ENCODE measurements at regions not wholly inside any gene's neighbourhood (a gene's known extent, or its start where the extent isn't known, plus 50 kb on each side); places are given as distances from the start of the nearest gene placed in this dataset.
"Not testable (repeated sequence)": the region's sequence is repeated elsewhere in the genome, so short reads cannot be mapped to it uniquely, and the experiment has no call there.

DNA sequence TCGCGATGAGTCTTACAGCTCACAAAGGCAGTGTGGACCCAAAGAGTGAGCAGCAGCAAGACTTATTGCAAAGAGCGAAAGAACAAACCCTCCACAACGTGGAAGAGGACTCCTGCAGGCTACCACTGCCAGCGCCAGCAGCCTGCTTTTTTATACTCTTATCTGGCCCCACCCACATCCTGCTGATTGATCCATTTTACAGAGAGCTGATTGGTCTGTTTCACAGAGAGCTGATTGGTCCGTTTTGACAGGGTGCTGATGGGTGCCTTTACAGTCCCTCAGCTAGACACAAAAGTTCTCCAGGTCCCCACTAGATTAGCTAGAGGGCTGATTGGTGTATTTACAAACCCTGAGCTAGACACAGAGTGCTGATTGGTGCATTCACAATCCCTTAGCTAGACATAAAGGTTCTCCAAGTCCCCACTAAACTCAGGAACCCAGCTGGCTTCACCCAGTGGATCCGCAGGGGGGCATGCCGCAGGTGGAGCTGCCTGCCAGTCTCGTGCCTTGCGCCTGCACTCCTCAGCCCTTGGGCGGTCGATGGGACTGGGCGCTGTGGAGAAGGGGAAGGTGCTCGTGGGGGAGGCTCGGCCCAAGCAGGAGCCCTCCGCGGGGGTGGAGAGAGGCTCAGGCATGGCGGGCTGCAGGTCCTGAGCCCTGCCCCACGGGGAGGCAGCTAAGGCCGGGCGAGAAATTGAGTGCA lies 75.7 kb downstream of the QDPR start:
- H3K27me3 ChIP-seq (ENCODE audit: control insufficient read depth in 1 of 2, insufficient read depth in 2 of 2, low read length in 2 of 2); H3K27ac ChIP-seq (ENCODE audit: low read depth, low read length); H3K4me3 ChIP-seq (ENCODE audit: low read depth in 1 of 2, low read length in 2 of 2); H3K4me1 ChIP-seq (ENCODE audit: insufficient read depth, low read length); H3K9me3 ChIP-seq (ENCODE audit: low read length); H3K9ac ChIP-seq (ENCODE audit: low read length); H3K36me3 ChIP-seq (ENCODE audit: insufficient read depth, low read length): not testable (repeated sequence)

DNA sequence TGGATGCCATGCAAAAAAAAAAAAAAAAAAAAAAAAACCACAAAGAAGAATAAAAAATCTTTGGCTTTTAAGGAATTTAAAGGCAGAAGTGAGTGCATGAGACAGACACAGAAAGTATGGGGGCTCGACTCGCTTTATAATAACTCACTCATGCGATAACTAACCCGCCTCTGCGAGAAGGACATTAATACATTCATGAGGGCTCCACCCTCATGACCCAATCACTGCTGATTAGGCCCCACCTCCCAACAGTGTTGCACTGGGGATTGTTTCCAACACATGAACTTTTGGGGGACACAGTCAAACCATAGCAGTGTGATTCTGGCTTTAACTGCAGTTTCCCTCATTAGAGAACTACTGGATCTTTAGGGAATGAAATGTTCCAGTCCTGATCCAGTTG lies 78.1 kb downstream of the QDPR start:
- no peaks in the 10 kb centered on the region for H3K4me1 ChIP-seq (ENCODE audit: insufficient read depth, low read length)
- no peaks in the 10 kb centered on the region for H3K27me3 ChIP-seq (ENCODE audit: control insufficient read depth in 1 of 2, insufficient read depth in 2 of 2, low read length in 2 of 2)
- no peak overlapping the region for H3K27ac ChIP-seq (ENCODE audit: low read depth, low read length)
- H3K36me3 ChIP-seq (ENCODE audit: insufficient read depth, low read length): no peaks in the 10 kb centered on the region
- H3K9ac ChIP-seq (ENCODE audit: low read length): no peak overlapping the region
- H3K4me3 ChIP-seq (ENCODE audit: low read depth in 1 of 2, low read length in 2 of 2): no peak overlapping the region
- H3K9me3 ChIP-seq (ENCODE audit: low read length): no peaks in the 10 kb centered on the region

DNA sequence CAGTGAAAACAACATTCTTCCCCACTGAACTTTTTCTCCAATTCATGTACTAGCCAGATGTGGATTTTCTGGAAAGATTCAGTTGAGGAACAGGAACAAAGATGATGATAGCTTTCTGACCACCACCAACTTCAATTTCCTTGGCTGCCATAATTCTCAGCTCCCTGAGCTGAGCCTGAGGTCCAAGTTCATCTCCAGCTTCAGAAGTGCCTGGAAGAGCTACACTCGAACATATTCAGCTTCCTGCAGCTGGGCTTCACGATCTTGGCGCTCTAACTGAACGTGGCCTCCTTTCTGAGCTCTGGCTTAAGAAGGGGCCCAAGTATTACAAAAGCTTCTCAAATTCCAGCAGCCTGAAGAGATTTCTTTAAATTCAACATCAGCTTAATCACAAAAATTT lies 83.9 kb downstream of the QDPR start:
- no peaks in the 10 kb centered on the region for H3K36me3 ChIP-seq (ENCODE audit: insufficient read depth, low read length)
- no peaks in the 10 kb centered on the region for H3K4me1 ChIP-seq (ENCODE audit: insufficient read depth, low read length)
- no peak overlapping the region for H3K4me3 ChIP-seq (ENCODE audit: low read depth in 1 of 2, low read length in 2 of 2)

DNA sequence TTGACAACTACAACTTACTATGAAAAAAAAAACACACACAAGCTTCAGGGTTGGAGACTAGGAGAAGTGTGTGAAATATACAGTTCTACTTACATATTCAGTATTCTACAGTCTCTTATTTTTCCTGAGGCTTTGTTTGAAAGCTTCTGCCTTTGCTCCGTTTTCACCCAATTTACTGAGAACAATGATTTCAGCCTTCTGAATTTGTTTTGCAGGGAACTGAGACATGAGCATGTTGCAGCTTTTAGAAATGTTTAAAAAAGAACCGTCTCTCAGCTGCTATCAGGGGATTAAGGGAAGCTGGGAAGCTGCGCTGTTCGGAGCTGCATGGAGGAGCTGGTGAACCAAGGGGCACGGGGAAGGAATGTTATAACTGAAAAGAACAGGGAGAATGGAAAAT lies 85.7 kb downstream of the QDPR start:
- no peak overlapping the region for H3K4me3 ChIP-seq (ENCODE audit: low read depth in 1 of 2, low read length in 2 of 2)

More for the DNA sequence above, 83.9 kb downstream of the QDPR start:
- H3K9ac ChIP-seq (ENCODE audit: low read length): no peak overlapping the region
- H3K9me3 ChIP-seq (ENCODE audit: low read length): no peaks in the 10 kb centered on the region
- no peak overlapping the region for H3K27ac ChIP-seq (ENCODE audit: low read depth, low read length)
- no peaks in the 10 kb centered on the region for H3K27me3 ChIP-seq (ENCODE audit: control insufficient read depth in 1 of 2, insufficient read depth in 2 of 2, low read length in 2 of 2)

DNA sequence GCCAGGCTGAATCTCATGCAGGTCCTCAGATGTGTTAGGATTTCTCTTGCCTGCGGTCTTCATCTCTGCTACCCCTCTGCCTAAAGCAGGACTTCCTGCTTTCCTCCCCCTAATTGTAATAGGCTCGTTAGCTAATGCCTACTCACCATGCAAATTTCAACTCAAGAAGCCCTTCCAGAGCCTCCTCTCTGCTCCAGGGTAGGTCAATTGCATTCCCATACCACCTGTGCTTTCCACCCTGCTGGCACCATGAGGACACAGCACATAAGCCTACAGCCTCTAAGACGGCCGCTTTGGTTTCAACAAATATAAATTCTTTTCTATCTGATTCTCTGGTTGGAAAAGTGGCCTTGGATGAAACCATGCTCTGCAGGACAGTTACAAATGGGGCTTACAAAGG lies 93.9 kb downstream of the QDPR start:
- H3K36me3 ChIP-seq (ENCODE audit: insufficient read depth, low read length): no peaks in the 10 kb centered on the region
- no peak overlapping the region for H3K27ac ChIP-seq (ENCODE audit: low read depth, low read length)
- H3K4me3 ChIP-seq (ENCODE audit: low read depth in 1 of 2, low read length in 2 of 2): no peak overlapping the region
- no peaks in the 10 kb centered on the region for H3K4me1 ChIP-seq (ENCODE audit: insufficient read depth, low read length)
- no peaks in the 10 kb centered on the region for H3K27me3 ChIP-seq (ENCODE audit: control insufficient read depth in 1 of 2, insufficient read depth in 2 of 2, low read length in 2 of 2)
- no peaks in the 10 kb centered on the region for H3K9me3 ChIP-seq (ENCODE audit: low read length)
- no peak overlapping the region for H3K9ac ChIP-seq (ENCODE audit: low read length)

More for the DNA sequence above, 85.7 kb downstream of the QDPR start:
- Histone ChIP-seq H3K4me1 (ENCODE audit: insufficient read depth, low read length) (no peaks in the 10 kb centered on the region), H3K27me3 (ENCODE audit: control insufficient read depth in 1 of 2, insufficient read depth in 2 of 2, low read length in 2 of 2) (no peaks in the 10 kb centered on the region), H3K36me3 (ENCODE audit: insufficient read depth, low read length) (no peaks in the 10 kb centered on the region), H3K27ac (ENCODE audit: low read depth, low read length) (no peak overlapping the region), H3K9me3 (ENCODE audit: low read length) (no peaks in the 10 kb centered on the region), H3K9ac (ENCODE audit: low read length) (no peak overlapping the region)

DNA sequence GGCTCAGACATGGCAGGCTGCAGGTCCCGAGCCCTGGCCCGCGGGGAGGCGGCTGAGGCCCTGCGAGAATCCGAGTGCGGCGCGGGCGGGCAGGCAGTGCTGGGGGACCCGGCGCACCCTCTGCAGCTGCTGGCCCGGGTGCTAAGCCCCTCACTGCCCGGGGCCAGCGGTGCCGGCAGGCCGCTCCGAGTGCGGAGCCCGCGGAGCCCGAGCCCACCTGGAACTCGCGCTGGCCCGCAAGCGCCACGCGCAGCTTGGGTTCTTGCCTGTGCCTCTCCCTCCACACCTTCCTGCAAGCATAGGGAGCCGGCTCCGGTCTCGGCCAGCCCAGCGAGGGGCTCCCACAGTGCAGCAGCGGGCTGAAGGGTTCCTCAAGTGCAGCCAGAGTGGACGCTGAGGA lies 97.5 kb downstream of the QDPR start:
- Histone ChIP-seq H3K9me3 (ENCODE audit: low read length) (no peaks in the 10 kb centered on the region), H3K27ac (ENCODE audit: low read depth, low read length) (no peak overlapping the region), H3K9ac (ENCODE audit: low read length) (no peak overlapping the region), H3K36me3 (ENCODE audit: insufficient read depth, low read length) (no peaks in the 10 kb centered on the region), H3K27me3 (ENCODE audit: control insufficient read depth in 1 of 2, insufficient read depth in 2 of 2, low read length in 2 of 2) (no peaks in the 10 kb centered on the region), H3K4me3 (ENCODE audit: low read depth in 1 of 2, low read length in 2 of 2) (no peak overlapping the region), H3K4me1 (ENCODE audit: insufficient read depth, low read length) (no peaks in the 10 kb centered on the region)

DNA sequence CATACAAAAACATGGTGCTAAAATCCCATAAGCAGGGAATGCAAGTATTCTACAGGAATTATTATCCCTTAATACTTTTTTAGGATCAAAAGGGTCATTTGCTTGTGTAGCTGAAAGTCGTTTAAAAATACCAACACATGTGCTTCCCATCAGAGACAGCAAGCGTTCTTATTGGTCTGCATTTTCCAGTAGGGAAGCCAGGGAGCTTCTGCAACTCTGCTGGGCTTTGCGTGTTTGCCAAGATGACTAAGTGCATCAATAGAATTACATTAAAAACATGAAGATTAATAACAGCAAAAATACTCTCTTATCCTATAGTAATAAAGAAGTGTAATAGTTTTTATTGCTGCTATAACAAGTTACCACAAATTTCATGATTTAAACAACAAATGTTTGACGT lies 111.2 kb downstream of the QDPR start:
- H3K4me1 ChIP-seq (ENCODE audit: insufficient read depth, low read length): no peaks in the 10 kb centered on the region
- no peak overlapping the region for H3K27ac ChIP-seq (ENCODE audit: low read depth, low read length)
- no peak overlapping the region for H3K4me3 ChIP-seq (ENCODE audit: low read depth in 1 of 2, low read length in 2 of 2)
- H3K27me3 ChIP-seq (ENCODE audit: control insufficient read depth in 1 of 2, insufficient read depth in 2 of 2, low read length in 2 of 2): no peaks in the 10 kb centered on the region
- H3K9ac ChIP-seq (ENCODE audit: low read length): no peak overlapping the region
- H3K9me3 ChIP-seq (ENCODE audit: low read length): no peaks in the 10 kb centered on the region
- H3K36me3 ChIP-seq (ENCODE audit: insufficient read depth, low read length): no peaks in the 10 kb centered on the region

DNA sequence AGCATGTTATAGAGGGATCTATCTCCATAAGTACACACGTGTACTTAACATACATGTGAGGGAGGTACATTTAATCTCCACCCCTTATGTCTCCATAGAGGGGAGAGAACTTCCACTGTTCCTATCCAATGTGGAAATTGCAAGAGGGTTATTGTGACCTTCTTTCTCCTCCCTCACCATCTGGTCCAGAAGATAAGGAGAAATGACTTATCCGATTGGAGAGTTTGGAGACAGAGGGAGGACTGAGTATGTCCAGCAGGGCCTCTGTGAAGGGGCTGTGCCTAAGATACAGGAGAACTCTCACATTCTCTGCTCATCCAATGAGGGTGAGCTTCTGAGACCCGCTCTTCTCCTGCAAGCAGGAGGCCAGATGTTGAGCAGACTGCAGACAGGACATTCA lies 113.1 kb downstream of the QDPR start:
- no peak overlapping the region for H3K9ac ChIP-seq (ENCODE audit: low read length)
- H3K4me3 ChIP-seq (ENCODE audit: low read depth in 1 of 2, low read length in 2 of 2): no peak overlapping the region
- no peaks in the 10 kb centered on the region for H3K36me3 ChIP-seq (ENCODE audit: insufficient read depth, low read length)
- H3K9me3 ChIP-seq (ENCODE audit: low read length): no peaks in the 10 kb centered on the region
- H3K27me3 ChIP-seq (ENCODE audit: control insufficient read depth in 1 of 2, insufficient read depth in 2 of 2, low read length in 2 of 2): no peaks in the 10 kb centered on the region
- H3K27ac ChIP-seq (ENCODE audit: low read depth, low read length): no peak overlapping the region
- H3K4me1 ChIP-seq (ENCODE audit: insufficient read depth, low read length): no peaks in the 10 kb centered on the region

DNA sequence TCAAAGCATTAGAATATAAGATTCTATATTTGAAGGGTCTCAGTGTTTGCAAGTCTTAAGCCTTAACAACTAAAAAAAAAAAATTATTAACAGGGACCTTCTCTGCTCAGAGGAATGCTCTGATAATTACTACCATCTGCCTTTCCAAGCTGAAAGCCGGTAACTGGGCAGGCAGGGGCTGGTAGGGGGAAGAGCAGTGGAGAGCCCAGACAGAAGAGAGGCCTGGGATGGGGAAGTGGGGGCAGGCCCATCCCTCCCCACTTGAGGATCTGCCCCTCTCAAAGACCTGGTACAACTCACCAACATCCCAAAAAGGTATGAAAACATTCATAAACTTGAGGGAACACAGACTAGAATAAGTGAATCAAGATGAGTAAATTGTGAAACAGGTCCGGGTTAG lies 113.9 kb downstream of the QDPR start:
- H3K4me3 ChIP-seq (ENCODE audit: low read depth in 1 of 2, low read length in 2 of 2): no peak overlapping the region
- H3K36me3 ChIP-seq (ENCODE audit: insufficient read depth, low read length): no peaks in the 10 kb centered on the region
- no peak overlapping the region for H3K9ac ChIP-seq (ENCODE audit: low read length)
- no peaks in the 10 kb centered on the region for H3K27me3 ChIP-seq (ENCODE audit: control insufficient read depth in 1 of 2, insufficient read depth in 2 of 2, low read length in 2 of 2)
- no peaks in the 10 kb centered on the region for H3K9me3 ChIP-seq (ENCODE audit: low read length)
- H3K4me1 ChIP-seq (ENCODE audit: insufficient read depth, low read length): no peaks in the 10 kb centered on the region
- no peak overlapping the region for H3K27ac ChIP-seq (ENCODE audit: low read depth, low read length)

DNA sequence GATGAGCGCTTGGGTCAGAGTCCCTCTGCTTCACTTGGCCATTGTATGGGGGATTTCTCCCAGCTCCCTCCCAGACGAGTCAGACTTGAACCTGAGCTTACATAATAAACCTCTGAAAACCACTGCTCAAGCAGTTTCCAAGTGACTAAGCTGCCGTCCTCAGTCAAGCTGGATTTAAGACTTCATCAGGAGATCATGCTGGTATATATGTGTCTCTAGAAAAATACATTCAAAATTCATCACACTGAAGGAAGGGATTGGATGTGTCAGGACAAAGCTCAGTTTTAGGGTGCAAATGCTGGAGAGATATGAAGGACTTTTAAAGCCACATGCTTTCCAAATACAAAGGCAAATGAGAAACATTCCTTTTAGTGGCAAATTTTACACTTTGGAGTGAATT lies 114.3 kb downstream of the QDPR start:
- Histone ChIP-seq H3K27me3 (ENCODE audit: control insufficient read depth in 1 of 2, insufficient read depth in 2 of 2, low read length in 2 of 2) (no peaks in the 10 kb centered on the region), H3K27ac (ENCODE audit: low read depth, low read length) (no peak overlapping the region), H3K9ac (ENCODE audit: low read length) (no peak overlapping the region), H3K9me3 (ENCODE audit: low read length) (no peaks in the 10 kb centered on the region), H3K4me1 (ENCODE audit: insufficient read depth, low read length) (no peaks in the 10 kb centered on the region), H3K36me3 (ENCODE audit: insufficient read depth, low read length) (no peaks in the 10 kb centered on the region), H3K4me3 (ENCODE audit: low read depth in 1 of 2, low read length in 2 of 2) (no peak overlapping the region)

DNA sequence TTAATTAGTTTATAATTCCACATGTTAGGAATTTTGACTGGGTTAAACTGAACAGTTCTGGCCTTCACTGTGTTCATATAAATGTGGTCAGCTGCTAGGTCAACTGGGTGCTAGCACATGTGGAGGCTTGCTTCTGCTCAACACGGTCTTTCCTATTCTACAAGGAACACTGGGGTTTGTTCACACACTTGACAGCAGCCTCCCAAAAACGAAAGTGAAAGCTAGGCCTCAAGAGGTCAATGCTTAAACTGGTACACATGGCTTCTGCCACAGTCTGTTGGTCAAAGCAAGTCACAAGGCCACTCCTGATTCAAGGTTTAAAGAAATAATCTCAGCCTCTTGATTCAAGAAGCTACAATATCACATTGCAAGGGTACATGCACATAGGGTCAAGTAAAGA lies 126.5 kb downstream of the QDPR start:
- no peak overlapping the region for H3K27ac ChIP-seq (ENCODE audit: low read depth, low read length)
- no peaks in the 10 kb centered on the region for H3K27me3 ChIP-seq (ENCODE audit: control insufficient read depth in 1 of 2, insufficient read depth in 2 of 2, low read length in 2 of 2)
- H3K9me3 ChIP-seq (ENCODE audit: low read length): no peaks in the 10 kb centered on the region
- no peak overlapping the region for H3K9ac ChIP-seq (ENCODE audit: low read length)
- H3K4me3 ChIP-seq (ENCODE audit: low read depth in 1 of 2, low read length in 2 of 2): no peak overlapping the region
- no peaks in the 10 kb centered on the region for H3K36me3 ChIP-seq (ENCODE audit: insufficient read depth, low read length)
- peaks cover 4% of the 10 kb centered on the region for H3K4me1 ChIP-seq (ENCODE audit: insufficient read depth, low read length)

DNA sequence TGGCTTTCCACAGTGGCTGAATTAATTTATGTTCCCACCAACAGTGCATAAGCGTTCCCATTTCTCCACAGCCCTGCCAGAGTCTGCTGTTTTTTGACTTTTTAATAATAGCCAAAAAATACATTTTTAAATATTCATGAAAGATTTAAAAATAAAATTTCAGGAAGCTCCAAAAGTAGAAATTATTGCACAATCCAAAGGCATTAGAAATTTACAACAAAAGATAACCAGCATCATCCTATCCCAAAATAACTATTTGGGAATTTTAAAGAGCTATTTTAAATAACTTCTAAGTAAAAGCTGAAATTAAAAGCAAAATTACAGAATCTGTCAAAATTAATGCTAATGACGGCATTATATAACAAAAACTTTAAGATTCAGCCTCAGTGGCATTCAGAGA lies 131.5 kb downstream of the QDPR start:
- no peak overlapping the region for H3K4me3 ChIP-seq (ENCODE audit: low read depth in 1 of 2, low read length in 2 of 2)
- H3K9me3 ChIP-seq (ENCODE audit: low read length): no peaks in the 10 kb centered on the region
- no peaks in the 10 kb centered on the region for H3K27me3 ChIP-seq (ENCODE audit: control insufficient read depth in 1 of 2, insufficient read depth in 2 of 2, low read length in 2 of 2)
- H3K27ac ChIP-seq (ENCODE audit: low read depth, low read length): no peak overlapping the region
- no peak overlapping the region for H3K9ac ChIP-seq (ENCODE audit: low read length)
- no peaks in the 10 kb centered on the region for H3K36me3 ChIP-seq (ENCODE audit: insufficient read depth, low read length)
- H3K4me1 ChIP-seq (ENCODE audit: insufficient read depth, low read length): peaks cover 18% of the 10 kb centered on the region
